BLaER1 (cell line): ENCODE measurements at regions not wholly inside any gene's neighbourhood (a gene's known extent, or its start where the extent isn't known, plus 50 kb on each side); places are given as distances from the start of the nearest gene placed in this dataset.

Source experiments
- H3K27ac ChIP-seq: shearing (Covaris generic); formaldehyde crosslinking; 2 replicates; pipeline ENCODE4 v1.8.1; 2022
- H3K27me3 ChIP-seq: shearing (Covaris generic); formaldehyde crosslinking; 2 replicates; pipeline ENCODE4 v1.8.1; 2022
- H3K36me3 ChIP-seq: shearing (Covaris generic); formaldehyde crosslinking; 2 replicates; pipeline ENCODE4 v1.8.1; 2022
- H3K4me1 ChIP-seq: shearing (Covaris generic); formaldehyde crosslinking; 2 replicates; pipeline ENCODE4 v1.8.1; 2022
- H3K4me2 ChIP-seq: shearing (Covaris generic); formaldehyde crosslinking; 2 replicates; pipeline ENCODE4 v1.8.1; 2022
- H3K4me3 ChIP-seq: shearing (Covaris generic); formaldehyde crosslinking; 2 replicates; pipeline ENCODE4 v1.8.1; 2022
- H3K9ac ChIP-seq: shearing (Covaris generic); formaldehyde crosslinking; 2 replicates; pipeline ENCODE4 v1.8.1; 2022
- H3K9me3 ChIP-seq: shearing (Covaris generic); formaldehyde crosslinking; 2 replicates; pipeline ENCODE4 v1.8.1; 2022
- H4K20me1 ChIP-seq: shearing (Covaris generic); formaldehyde crosslinking; 2 replicates; pipeline ENCODE4 v1.8.1; 2022
- Cebpa-rat ChIP-seq: shearing (Covaris generic); IDR thresholded peaks from 2 replicates; pipeline ENCODE4 v1.8.1; 2022

- no peak for TF ChIP-seq Cebpa-rat
- Histone ChIP-seq H3K27me3 (no peaks in the 10 kb centered on the region), H3K4me2 (no peak overlapping the region), H3K36me3 (no peaks in the 10 kb centered on the region), H3K27ac (no peak overlapping the region), H3K4me1 (no peaks in the 10 kb centered on the region), H4K20me1 (no peaks in the 10 kb centered on the region), H3K9ac (no peak overlapping the region), H3K4me3 (no peak overlapping the region), H3K9me3 (peaks cover 7% of the 10 kb centered on the region; the same call in 1 of the 2 replicates)
Observed at GRCh38 chr3:18946524-18946923, 201.8 kb upstream of the KCNH8 start.

GRCh38 chr3:18937574-18937973 is 210.7 kb upstream of the KCNH8 start:
- Histone ChIP-seq H3K9ac (no peak overlapping the region), H3K4me3 (no peak overlapping the region), H3K9me3 (no peaks in the 10 kb centered on the region), H3K4me2 (no peak overlapping the region), H3K4me1 (no peaks in the 10 kb centered on the region), H3K27me3 (no peaks in the 10 kb centered on the region), H3K36me3 (no peaks in the 10 kb centered on the region), H3K27ac (no peak overlapping the region), H4K20me1 (no peaks in the 10 kb centered on the region)
- no peak for TF ChIP-seq Cebpa-rat

GRCh38 chr3:18919158-18919557 is 229.2 kb upstream of the KCNH8 start:
- H3K27me3 ChIP-seq, result no peaks in the 10 kb centered on the region
- H3K4me3 ChIP-seq, result no peak overlapping the region
- H3K9ac ChIP-seq, result no peak overlapping the region
- no peak for TF ChIP-seq Cebpa-rat
- H3K4me1 ChIP-seq, result no peaks in the 10 kb centered on the region
- H3K36me3 ChIP-seq, result no peaks in the 10 kb centered on the region
- H3K4me2 ChIP-seq, result no peak overlapping the region
- no peaks in the 10 kb centered on the region for H3K9me3 ChIP-seq
- H3K27ac ChIP-seq, result no peak overlapping the region
- no peaks in the 10 kb centered on the region for H4K20me1 ChIP-seq

- Histone ChIP-seq H3K27me3 (no peaks in the 10 kb centered on the region), H3K4me1 (no peaks in the 10 kb centered on the region), H3K9me3 (no peaks in the 10 kb centered on the region), H3K9ac (no peak overlapping the region), H3K4me2 (no peak overlapping the region), H4K20me1 (no peaks in the 10 kb centered on the region), H3K27ac (no peak overlapping the region), H3K4me3 (no peak overlapping the region), H3K36me3 (no peaks in the 10 kb centered on the region)
- TF ChIP-seq Cebpa-rat, result no peak
Observed at GRCh38 chr3:18917923-18918322, 230.4 kb upstream of the KCNH8 start.

- H3K4me2 ChIP-seq, result peak overlapping the region; percentile 39; the same call in 1 of the 2 replicates
- no peaks in the 10 kb centered on the region for H3K27me3 ChIP-seq
- peaks cover 48% of the 10 kb centered on the region for H3K4me1 ChIP-seq
- H4K20me1 ChIP-seq, result no peaks in the 10 kb centered on the region
- no peaks in the 10 kb centered on the region for H3K36me3 ChIP-seq
- no peaks in the 10 kb centered on the region for H3K9me3 ChIP-seq
- H3K4me3 ChIP-seq, result no peak overlapping the region
- peak overlapping the region; percentile 49 for H3K27ac ChIP-seq
- no peak for TF ChIP-seq Cebpa-rat
- H3K9ac ChIP-seq, result no peak overlapping the region
Observed at GRCh38 chr3:18902081-18902793, 246.1 kb upstream of the KCNH8 start.

GRCh38 chr3:18901571-18901970 is 246.7 kb upstream of the KCNH8 start:
- TF ChIP-seq Cebpa-rat, result no peak

GRCh38 chr3:18900994-18901393 is 247.3 kb upstream of the KCNH8 start:
- Histone ChIP-seq H3K27me3 (no peaks in the 10 kb centered on the region), H3K27ac (peak overlapping the region; percentile 72), H3K4me2 (peak overlapping the region; percentile 76), H3K4me3 (peak overlapping the region; percentile 28; the same call in 1 of the 2 replicates), H3K9ac (peak overlapping the region; percentile 54), H3K36me3 (no peaks in the 10 kb centered on the region), H3K4me1 (peaks cover 48% of the 10 kb centered on the region), H3K9me3 (no peaks in the 10 kb centered on the region), H4K20me1 (no peaks in the 10 kb centered on the region)
- TF ChIP-seq Cebpa-rat, result no peak

More at GRCh38 chr3:18901571-18901970, 246.7 kb upstream of the KCNH8 start:
- Histone ChIP-seq H3K4me2 (peak overlapping the region; percentile 76), H3K27ac (peak overlapping the region; percentile 72), H3K4me3 (peak overlapping the region; percentile 28; the same call in 1 of the 2 replicates), H3K27me3 (no peaks in the 10 kb centered on the region), H4K20me1 (no peaks in the 10 kb centered on the region), H3K4me1 (peaks cover 48% of the 10 kb centered on the region), H3K36me3 (no peaks in the 10 kb centered on the region), H3K9ac (peak overlapping the region; percentile 54), H3K9me3 (no peaks in the 10 kb centered on the region)

GRCh38 chr3:18898911-18899310 is 249.4 kb upstream of the KCNH8 start:
- peaks cover 52% of the 10 kb centered on the region for H3K4me1 ChIP-seq
- no peaks in the 10 kb centered on the region for H3K27me3 ChIP-seq
- no peaks in the 10 kb centered on the region for H3K36me3 ChIP-seq
- H4K20me1 ChIP-seq, result no peaks in the 10 kb centered on the region
- no peak overlapping the region for H3K4me2 ChIP-seq
- H3K9ac ChIP-seq, result no peak overlapping the region
- H3K9me3 ChIP-seq, result no peaks in the 10 kb centered on the region
- TF ChIP-seq Cebpa-rat, result no peak
- no peak overlapping the region for H3K27ac ChIP-seq
- no peak overlapping the region for H3K4me3 ChIP-seq

GRCh38 chr3:18892756-18893155 is 255.6 kb upstream of the KCNH8 start:
- H3K36me3 ChIP-seq, result no peaks in the 10 kb centered on the region
- H3K27ac ChIP-seq, result no peak overlapping the region
- H3K9me3 ChIP-seq, result no peaks in the 10 kb centered on the region
- peaks cover 30% of the 10 kb centered on the region for H3K4me1 ChIP-seq
- no peaks in the 10 kb centered on the region for H3K27me3 ChIP-seq
- no peak overlapping the region for H3K4me3 ChIP-seq
- H3K9ac ChIP-seq, result no peak overlapping the region
- H4K20me1 ChIP-seq, result no peaks in the 10 kb centered on the region
- H3K4me2 ChIP-seq, result peak overlapping the region; percentile 12
- TF ChIP-seq Cebpa-rat, result no peak

GRCh38 chr3:18892047-18892446 is 256.3 kb upstream of the KCNH8 start:
- Histone ChIP-seq H3K4me1 (peaks cover 36% of the 10 kb centered on the region), H3K4me2 (0 out of 2 replicates have a peak overlapping the region, but pooled peaks have one; percentile 5), H3K9me3 (no peaks in the 10 kb centered on the region), H3K36me3 (no peaks in the 10 kb centered on the region), H3K27ac (no peak overlapping the region), H3K27me3 (no peaks in the 10 kb centered on the region), H4K20me1 (no peaks in the 10 kb centered on the region), H3K4me3 (no peak overlapping the region), H3K9ac (no peak overlapping the region)
- no peak for TF ChIP-seq Cebpa-rat

- Histone ChIP-seq H3K9me3 (no peaks in the 10 kb centered on the region), H3K4me1 (peaks cover 40% of the 10 kb centered on the region), H3K36me3 (no peaks in the 10 kb centered on the region), H3K9ac (no peak overlapping the region), H3K4me3 (no peak overlapping the region), H3K27me3 (no peaks in the 10 kb centered on the region), H3K4me2 (0 out of 2 replicates have a peak overlapping the region, but pooled peaks have one; percentile 5), H3K27ac (no peak overlapping the region), H4K20me1 (no peaks in the 10 kb centered on the region)
- TF ChIP-seq Cebpa-rat, result no peak
Observed at GRCh38 chr3:18891641-18892040, 256.7 kb upstream of the KCNH8 start.
